K562 (cell line): ENCODE measurements at regions not wholly inside any gene's neighbourhood (a gene's known extent, or its start where the extent isn't known, plus 50 kb on each side); places are given as distances from the start of the nearest gene placed in this dataset.

Experiments
- ATAC-seq: fragments of 200-7000 bp; cut with Tn5 transposase; 3 replicates; pipeline ENCODE4 v1.9.1; 2020; ENCODE audit warnings: moderate library complexity
- BruUV-seq: library from RNA; stranded (reverse); fragments of 400-500 nt; replicated peaks from 2 replicates; lab custom pipeline; 2021; lab: Mats Ljungman, UMichigan
- CTCF ChIA-PET: fragments of 300-600 bp; formaldehyde crosslinking; extraction: SDS; loops from one replicate; lab custom pipeline; 2021; ENCODE audit warnings: low intra/inter-chr PET ratio; lab: Yijun Ruan, JAX
- POLR2A ChIA-PET: fragments of 300-600, 350-650 bp; sonication (Branson Sonifier 250); formaldehyde crosslinking; extraction: SDS; loops from one replicate; lab custom pipeline; 2021; ENCODE audit warnings: antibody characterized with exemption, inconsistent platforms; lab: Yijun Ruan, JAX
- DNase-seq, 4 experiments: peaks; one replicate each; pipeline versions ENCODE4 v3.0.0 to v3.0.0-alpha.2; 2011 to 2018; ENCODE audit warnings: low spot score in 3 of 4, mixed read lengths in 3 of 4; ENCODE audit errors: extremely low read depth in 1 of 4
- FAIRE-seq: peaks from 2 replicates; lab custom pipeline; 2011; peaks lifted over from hg19 to GRCh38; lab: Jason Lieb, UNC
- H2AFZ ChIP-seq: 2 replicates; pipeline ENCODE4 v1.6.0; 2011; ENCODE audit warnings: low read depth, low read length, control low read depth, inconsistent platforms
- H3K27ac ChIP-seq: fragments of 200-600 bp; 3 replicates; pipeline ENCODE4 v1.8.0; 2011; ENCODE audit warnings: low read depth, mild to moderate bottlenecking, control low read depth, inconsistent platforms, low read length, moderate library complexity, mixed read lengths; ENCODE audit errors: extremely low read depth
- H3K27me3 ChIP-seq, 2 experiments: fragments of 300-600 bp in 1 of 2; 2 replicates in 1 of 2; 3 replicates in 1 of 2; pipeline versions ENCODE4 v1.6.0 to v1.8.0; 2011; ENCODE audit warnings: inconsistent platforms in 2 of 2, low read length in 2 of 2, mild to moderate bottlenecking in 1 of 2, mixed read lengths in 1 of 2, moderate library complexity in 1 of 2; ENCODE audit not compliant: control insufficient read depth in 2 of 2, insufficient read depth in 2 of 2
- H3K36me3 ChIP-seq: fragments of 300-600 bp; 3 replicates; pipeline ENCODE4 v1.8.0; 2011; ENCODE audit warnings: mild to moderate bottlenecking, low read length, inconsistent platforms; ENCODE audit not compliant: control insufficient read depth, insufficient read depth
- H3K4me1 ChIP-seq, 2 experiments: fragments of 200-600 bp in 1 of 2; replicated peaks in 1 of 2; 2 replicates in 1 of 2; 3 replicates in 1 of 2; pipeline versions ENCODE4 v1.5.1 to v1.8.0; 2011; ENCODE audit warnings: inconsistent platforms in 2 of 2, low read length in 2 of 2, mild to moderate bottlenecking in 1 of 2, mixed read lengths in 1 of 2, moderate library complexity in 1 of 2; ENCODE audit not compliant: control insufficient read depth in 2 of 2, insufficient read depth in 2 of 2
- H3K4me2 ChIP-seq: 2 replicates; pipeline ENCODE4 v1.6.1; 2011; ENCODE audit warnings: low read length, control low read depth, inconsistent platforms, mixed read lengths; ENCODE audit not compliant: insufficient read depth
- H3K4me3 ChIP-seq: fragments of 200-600 bp; sonication (generic), shearing (Covaris generic); 2 replicates; pipeline ENCODE4 v1.5.1; 2016; ENCODE audit warnings: control low read depth, inconsistent platforms
- H3K79me2 ChIP-seq: fragments of 200-600 bp; 3 replicates; pipeline ENCODE4 v1.8.0; 2011; ENCODE audit warnings: low read length, inconsistent platforms; ENCODE audit not compliant: control insufficient read depth, insufficient read depth
- H3K9ac ChIP-seq, 2 experiments: 2 replicates each; pipeline versions ENCODE4 v1.6.0 to v1.6.1; 2011; ENCODE audit warnings: low read depth in 2 of 2, low read length in 2 of 2, control low read depth in 1 of 2, inconsistent platforms in 1 of 2, mild to moderate bottlenecking in 1 of 2, mixed read lengths in 1 of 2; ENCODE audit not compliant: insufficient read depth in 1 of 2
- H3K9me1 ChIP-seq: one replicate; pipeline ENCODE4 v1.6.0; 2011; ENCODE audit warnings: inconsistent platforms, mild to moderate bottlenecking, low read length, moderate library complexity; ENCODE audit not compliant: control insufficient read depth, insufficient read depth
- H3K9me3 ChIP-seq: replicated peaks from 2 replicates; pipeline ENCODE4 v1.5.1; 2011; ENCODE audit warnings: low read depth, low read length, inconsistent platforms; ENCODE audit not compliant: control insufficient read depth, insufficient read depth
- H4K20me1 ChIP-seq: replicated peaks from 2 replicates; pipeline ENCODE4 v1.6.1; 2011; ENCODE audit warnings: low read length, inconsistent platforms, mixed read lengths; ENCODE audit not compliant: control insufficient read depth, insufficient read depth
- ADNP ChIP-seq: fragments of 200-800 bp; sonication (Bioruptor generic); IDR thresholded peaks from 2 replicates; pipeline ENCODE4 v1.6.1; 2016; ENCODE audit warnings: missing genetic modification characterization, missing compliant biosample characterization
- CEBPB ChIP-seq: fragments of 450-650 bp; IDR thresholded peaks from 2 replicates; pipeline ENCODE4 v1.6.1; 2016; ENCODE audit warnings: missing genetic modification characterization, missing compliant biosample characterization
- CEBPZ ChIP-seq: fragments of 150-350 bp; IDR thresholded peaks from 2 replicates; pipeline ENCODE4 v1.6.1; 2014; ENCODE audit warnings: low read depth, mild to moderate bottlenecking, low read length, borderline replicate concordance
- ETV5 ChIP-seq: sonication (generic); formaldehyde crosslinking; IDR thresholded peaks from 2 replicates; pipeline ENCODE4 v1.4.0; 2020; ENCODE audit warnings: low read depth, mild to moderate bottlenecking, missing genetic modification reagents
- GABPA ChIP-seq: fragments of 200-800 bp; sonication (Bioruptor generic); conservative IDR thresholded peaks from 2 replicates; pipeline ENCODE4 v1.6.1; 2016; ENCODE audit warnings: low read depth, missing genetic modification characterization, missing compliant biosample characterization
- HNRNPLL ChIP-seq: fragments of 200-400 bp; formaldehyde crosslinking; IDR thresholded peaks from 2 replicates; pipeline ENCODE4 v1.6.1; 2017; ENCODE audit warnings: low read length, low read depth, mild to moderate bottlenecking; ENCODE audit not compliant: poor library complexity, severe bottlenecking
- HNRNPUL1 ChIP-seq: fragments of 200-400 bp; formaldehyde crosslinking; IDR thresholded peaks from 2 replicates; pipeline ENCODE4 v1.6.1; 2017; ENCODE audit warnings: low read length
- MEIS2 ChIP-seq: fragments of 450-650 bp; IDR thresholded peaks from 2 replicates; pipeline ENCODE4 v1.6.1; 2014; ENCODE audit warnings: mild to moderate bottlenecking; ENCODE audit not compliant: partially characterized antibody
- PRPF4 ChIP-seq: fragments of 200-400 bp; formaldehyde crosslinking; IDR thresholded peaks from one replicate; pipeline ENCODE4 v1.6.1; 2017; ENCODE audit warnings: low read length, low read depth, mild to moderate bottlenecking; ENCODE audit not compliant: insufficient read depth, poor library complexity, severe bottlenecking
- SETDB1 ChIP-seq: IDR thresholded peaks from one replicate; pipeline ENCODE4 v1.6.1; 2012; ENCODE audit warnings: low read length, control low read depth, inconsistent platforms
- ZNF311 ChIP-seq: fragments of 250-450 bp; sonication (Bioruptor Pico); IDR thresholded peaks from 2 replicates; pipeline ENCODE4 v1.4.0; 2020; ENCODE audit warnings: mild to moderate bottlenecking, moderate library complexity
- ZNF707 ChIP-seq: fragments of 250-450 bp; sonication (Bioruptor Pico); conservative IDR thresholded peaks from 2 replicates; pipeline ENCODE4 v1.8.0; 2022; ENCODE audit warnings: inconsistent platforms, mild to moderate bottlenecking, moderate library complexity
- ZNF75A ChIP-seq: fragments of 450-650 bp; formaldehyde crosslinking; IDR thresholded peaks from 2 replicates; pipeline ENCODE4 v1.4.0; 2020; ENCODE audit warnings: mild to moderate bottlenecking
- WGBS: fragments of 100-300 bp; shearing (Covaris generic); methylation state at CpG from one replicate; pipeline ENCODE4 v1.1.6; 2016; ENCODE audit warnings: low coverage, mixed read lengths; ENCODE audit not compliant: insufficient coverage; ENCODE audit errors: missing lambda C conversion rate; 5-methylcytosine and 5-hydroxymethylcytosine counted together
- in situ Hi-C: fragments of 300-500 bp; cut with MboI; formaldehyde crosslinking; loops from 4 replicates; pipeline ENCODE4 v1.15.0; 2018; ENCODE audit warnings: inconsistent platforms, mixed read lengths
- intact Hi-C: fragments of 100-400 bp; cut with micrococcal nuclease; formaldehyde crosslinking; loops from 2 replicates; pipeline ENCODE4 v1.14.2; 2022
- TF ChIP-seq, protein P1 (sequence below): fragments of 450-650 bp; conservative IDR thresholded peaks from 2 replicates; pipeline ENCODE4 v1.6.1; 2016; ENCODE audit warnings: missing genetic modification characterization, low read depth, mild to moderate bottlenecking, control low read depth, missing compliant biosample characterization

- BruUV-seq, result no TSS peak
- H3K4me2 ChIP-seq, result no peak overlapping the region
- no peak overlapping the region for H3K4me3 ChIP-seq
- FAIRE-seq (no peak), ATAC-seq (no peak), DNase-seq (no peak)
- H3K4me1 ChIP-seq, result no peaks in the 10 kb centered on the region
- H4K20me1 ChIP-seq, result no peaks in the 10 kb centered on the region
- H3K9me3 ChIP-seq, result no peaks in the 10 kb centered on the region
- H3K27me3 ChIP-seq, result no peaks in the 10 kb centered on the region
- H2AFZ ChIP-seq, result no peak overlapping the region
- ChIA-PET CTCF (no interaction called here), POLR2A (no interaction called here)
- no peak overlapping the region for H3K27ac ChIP-seq
- in situ Hi-C loops, result no loop called here
- no peaks in the 10 kb centered on the region for H3K36me3 ChIP-seq
- 0% methylated on average over 2 of the region's 3 CpGs for WGBS
- TF ChIP-seq ZNF707 (CRISPR knock-in tag), result no peak
- no peak for TF ChIP-seq PRPF4
- no peak for TF ChIP-seq CEBPZ
- TF ChIP-seq ZNF311 (CRISPR knock-in tag), result no peak
- no peak for TF ChIP-seq ADNP (tag)
- no peak for TF ChIP-seq CEBPB
- no peak for TF ChIP-seq ETV5
- TF ChIP-seq SETDB1, result no peak
- TF ChIP-seq, protein P1, sequence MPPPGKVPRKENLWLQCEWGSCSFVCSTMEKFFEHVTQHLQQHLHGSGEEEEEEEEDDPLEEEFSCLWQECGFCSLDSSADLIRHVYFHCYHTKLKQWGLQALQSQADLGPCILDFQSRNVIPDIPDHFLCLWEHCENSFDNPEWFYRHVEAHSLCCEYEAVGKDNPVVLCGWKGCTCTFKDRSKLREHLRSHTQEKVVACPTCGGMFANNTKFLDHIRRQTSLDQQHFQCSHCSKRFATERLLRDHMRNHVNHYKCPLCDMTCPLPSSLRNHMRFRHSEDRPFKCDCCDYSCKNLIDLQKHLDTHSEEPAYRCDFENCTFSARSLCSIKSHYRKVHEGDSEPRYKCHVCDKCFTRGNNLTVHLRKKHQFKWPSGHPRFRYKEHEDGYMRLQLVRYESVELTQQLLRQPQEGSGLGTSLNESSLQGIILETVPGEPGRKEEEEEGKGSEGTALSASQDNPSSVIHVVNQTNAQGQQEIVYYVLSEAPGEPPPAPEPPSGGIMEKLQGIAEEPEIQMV, result no peak
- no peak for TF ChIP-seq MEIS2
- TF ChIP-seq GABPA (tag), result no peak
- no peak for TF ChIP-seq HNRNPUL1
- TF ChIP-seq ZNF75A, result no peak
- TF ChIP-seq HNRNPLL, result no peak
- H3K79me2 ChIP-seq, result no peaks in the 10 kb centered on the region
- intact Hi-C loops, result no loop called here
- H3K9ac ChIP-seq, result no peak overlapping the region
- H3K9me1 ChIP-seq, result no peaks in the 10 kb centered on the region
Observed at GRCh38 chr17:52376137-52376536, 217.6 kb upstream of the CA10 start.
